IMR-90 (cell line): ENCODE measurements at regions not wholly inside any gene's neighbourhood (a gene's known extent, or its start where the extent isn't known, plus 50 kb on each side); places are given as distances from the start of the nearest gene placed in this dataset.

ENCODE experiments used
- ATAC-seq: fragments of 200-7000 bp; cut with Tn5 transposase; 2 replicates; pipeline ENCODE4 v1.9.1; 2020; ENCODE audit warnings: low read depth, mild to moderate bottlenecking, moderate library complexity
- BruUV-seq: library from RNA; stranded (reverse); fragments of 400-500 nt; replicated peaks from 2 replicates; lab custom pipeline; 2021; lab: Mats Ljungman, UMichigan
- CTCF ChIA-PET: fragments of 300-600 bp; formaldehyde crosslinking; extraction: SDS; loops from one replicate; lab custom pipeline; 2021; ENCODE audit warnings: antibody characterized with exemption; lab: Yijun Ruan, JAX
- POLR2A ChIA-PET: fragments of 300-600 bp; sonication (Branson Sonifier 250); formaldehyde crosslinking; loops from one replicate; lab custom pipeline; 2022; ENCODE audit warnings: antibody characterized with exemption; ENCODE audit not compliant: unreplicated experiment; lab: Charles Lee
- DNase-seq: peaks from one replicate; pipeline ENCODE4 v3.0.0; 2013
- H2AFZ ChIP-seq: replicated peaks from 2 replicates; pipeline ENCODE3; 2013; ENCODE audit warnings: low read length, mild to moderate bottlenecking; ENCODE audit not compliant: poor library complexity
- H2AK5ac ChIP-seq: 2 replicates; pipeline ENCODE4 v1.6.1; 2013; ENCODE audit warnings: low read depth, low read length, inconsistent platforms
- H2AK9ac ChIP-seq: replicated peaks from 2 replicates; pipeline ENCODE3; 2013; ENCODE audit warnings: mild to moderate bottlenecking, low read depth, low read length, moderate library complexity; ENCODE audit not compliant: poor library complexity
- H2BK120ac ChIP-seq: 2 replicates; pipeline ENCODE4 v1.6.1; 2013; ENCODE audit warnings: low read depth, low read length, inconsistent platforms
- H2BK15ac ChIP-seq: 3 replicates; pipeline ENCODE4 v1.6.1; 2013; ENCODE audit warnings: low read depth, low read length, inconsistent platforms
- H2BK20ac ChIP-seq: 2 replicates; pipeline ENCODE4 v1.6.1; 2013; ENCODE audit warnings: low read depth, mild to moderate bottlenecking, inconsistent platforms, low read length, moderate library complexity
- H2BK5ac ChIP-seq: 2 replicates; pipeline ENCODE4 v1.6.1; 2013; ENCODE audit warnings: mild to moderate bottlenecking, low read depth, low read length, inconsistent platforms; ENCODE audit not compliant: poor library complexity, severe bottlenecking
- H3K14ac ChIP-seq: replicated peaks from 2 replicates; pipeline ENCODE4 v1.6.1; 2013; ENCODE audit warnings: low read depth, low read length, inconsistent platforms
- H3K18ac ChIP-seq: 2 replicates; pipeline ENCODE4 v1.6.1; 2013; ENCODE audit warnings: low read depth, low read length, control low read depth
- H3K23ac ChIP-seq: 2 replicates; pipeline ENCODE4 v1.6.1; 2013; ENCODE audit warnings: low read depth, low read length, inconsistent platforms
- H3K27ac ChIP-seq: 2 replicates; pipeline ENCODE4 v1.5.1; 2013; ENCODE audit warnings: mild to moderate bottlenecking, control low read depth, low read length; ENCODE audit not compliant: insufficient read depth
- H3K27me3 ChIP-seq: 2 replicates; pipeline ENCODE4 v1.6.1; 2013; ENCODE audit warnings: low read length; ENCODE audit not compliant: control insufficient read depth, insufficient read depth
- H3K36me3 ChIP-seq: 2 replicates; pipeline ENCODE4 v1.6.1; 2013; ENCODE audit warnings: low read length, mixed read lengths; ENCODE audit not compliant: control insufficient read depth, insufficient read depth
- H3K4ac ChIP-seq: 2 replicates; pipeline ENCODE4 v1.6.1; 2013; ENCODE audit warnings: low read depth, low read length, inconsistent platforms
- H3K4me1 ChIP-seq: 2 replicates; pipeline ENCODE4 v1.6.1; 2013; ENCODE audit warnings: low read length, mixed read lengths; ENCODE audit not compliant: control insufficient read depth, insufficient read depth
- H3K4me2 ChIP-seq: 2 replicates; pipeline ENCODE4 v1.6.1; 2013; ENCODE audit warnings: low read depth, mild to moderate bottlenecking, control low read depth, low read length, moderate library complexity
- H3K4me3 ChIP-seq: 2 replicates; pipeline ENCODE4 v1.5.1; 2013; ENCODE audit warnings: low read depth, mild to moderate bottlenecking, control low read depth, low read length, moderate library complexity; ENCODE audit not compliant: insufficient read depth
- H3K56ac ChIP-seq: 2 replicates; pipeline ENCODE4 v1.6.1; 2013; ENCODE audit warnings: low read length, inconsistent platforms; ENCODE audit not compliant: insufficient read depth; ENCODE audit errors: extremely low read depth
- H3K79me1 ChIP-seq, 2 experiments: 2 replicates each; pipeline ENCODE4 v1.6.1; 2013; ENCODE audit warnings: low read length in 2 of 2, inconsistent platforms in 1 of 2, low read depth in 1 of 2
- H3K9ac ChIP-seq: 2 replicates; pipeline ENCODE4 v1.6.1; 2013; ENCODE audit warnings: low read depth, low read length, control low read depth
- H3K9me1 ChIP-seq: 2 replicates; pipeline ENCODE4 v1.6.1; 2013; ENCODE audit warnings: low read length, inconsistent platforms; ENCODE audit not compliant: insufficient read depth
- H3K9me3 ChIP-seq: 2 replicates; pipeline ENCODE4 v1.6.1; 2013; ENCODE audit warnings: low read length; ENCODE audit not compliant: control insufficient read depth, insufficient read depth
- H4K20me1 ChIP-seq: 2 replicates; pipeline ENCODE4 v1.6.1; 2013; ENCODE audit warnings: low read length, inconsistent platforms; ENCODE audit not compliant: insufficient read depth
- H4K5ac ChIP-seq: 2 replicates; pipeline ENCODE4 v1.6.1; 2013; ENCODE audit warnings: mild to moderate bottlenecking, low read depth, low read length, control low read depth
- H4K8ac ChIP-seq, 2 experiments: 2 replicates each; pipeline ENCODE4 v1.6.1; 2013; ENCODE audit warnings: low read depth in 2 of 2, low read length in 2 of 2, control low read depth in 1 of 2, inconsistent platforms in 1 of 2
- H4K91ac ChIP-seq: 2 replicates; pipeline ENCODE4 v1.6.1; 2013; ENCODE audit warnings: low read depth, low read length, inconsistent platforms; ENCODE audit not compliant: insufficient read depth
- BHLHE40 ChIP-seq: fragments of 150-350 bp; IDR thresholded peaks from 2 replicates; pipeline ENCODE4 v1.6.1; 2016; ENCODE audit warnings: mild to moderate bottlenecking, low read depth, low read length
- CEBPB ChIP-seq: IDR thresholded peaks from 2 replicates; pipeline ENCODE4 v1.6.1; 2012; ENCODE audit warnings: low read depth, low read length, improper control_type of control experiment
- CHD1 ChIP-seq: IDR thresholded peaks from 2 replicates; pipeline ENCODE4 v1.6.1; 2012; ENCODE audit warnings: low read depth, low read length, improper control_type of control experiment
- CTCF ChIP-seq: conservative IDR thresholded peaks from 2 replicates; pipeline ENCODE4 v1.5.1; 2012; ENCODE audit warnings: mild to moderate bottlenecking, low read depth, low read length, improper control_type of control experiment
- ELK1 ChIP-seq: fragments of 150-350 bp; IDR thresholded peaks from 2 replicates; pipeline ENCODE4 v1.6.1; 2016; ENCODE audit warnings: low read depth, mild to moderate bottlenecking, low read length, moderate library complexity, borderline replicate concordance
- MAFK ChIP-seq: IDR thresholded peaks from 2 replicates; pipeline ENCODE4 v1.6.1; 2012; ENCODE audit warnings: low read depth, low read length, improper control_type of control experiment
- NFE2L2 ChIP-seq: fragments of 150-350 bp; IDR thresholded peaks from 2 replicates; pipeline ENCODE4 v1.6.1; 2016; ENCODE audit warnings: low read depth, mild to moderate bottlenecking, low read length
- POLR2A ChIP-seq: IDR thresholded peaks from 2 replicates; pipeline ENCODE4 v1.6.1; 2012; ENCODE audit warnings: mild to moderate bottlenecking, low read depth, low read length
- RCOR1 ChIP-seq: IDR thresholded peaks from 2 replicates; pipeline ENCODE4 v1.6.1; 2012; ENCODE audit warnings: mild to moderate bottlenecking, low read length, improper control_type of control experiment; ENCODE audit not compliant: insufficient replicate concordance
- RFX5 ChIP-seq: IDR thresholded peaks from 2 replicates; pipeline ENCODE4 v1.8.0; 2012; ENCODE audit warnings: low read depth, mild to moderate bottlenecking, low read length, moderate library complexity
- SMC3 ChIP-seq: fragments of 150-350 bp; IDR thresholded peaks from 2 replicates; pipeline ENCODE4 v1.6.1; 2016; ENCODE audit warnings: low read depth, mild to moderate bottlenecking, antibody characterized with exemption, low read length, moderate library complexity
- USF2 ChIP-seq: fragments of 150-350 bp; IDR thresholded peaks from 2 replicates; pipeline ENCODE4 v1.6.1; 2017; ENCODE audit warnings: mild to moderate bottlenecking, antibody characterized with exemption, low read length, low read depth
- WGBS, 2 experiments: methylation state at CpG; one replicate each; pipeline versions ENCODE4 v1.1.5 to v1.1.7; 2013; ENCODE audit warnings: missing lambda C conversion rate in 2 of 2; ENCODE audit not compliant: insufficient read length in 1 of 2; ENCODE audit errors: extremely low coverage in 2 of 2; 5-methylcytosine and 5-hydroxymethylcytosine counted together
- dilution Hi-C: fragments of 300-500 bp; cut with HindIII; formaldehyde crosslinking; loops from one replicate; pipeline ENCODE4 v1.14.3; 2018; ENCODE audit warnings: low sequenced_read_pairs; ENCODE audit not compliant: unreplicated experiment
- in situ Hi-C: fragments of 300-500 bp; cut with MboI; formaldehyde crosslinking; loops from 3 replicates; pipeline ENCODE4 v1.14.3; 2019; ENCODE audit warnings: low sequenced_read_pairs, inconsistent platforms, mixed read lengths
- intact Hi-C: fragments of 100-400 bp; cut with micrococcal nuclease; formaldehyde crosslinking; loops from 2 replicates; pipeline ENCODE4 v1.10.0; 2022

GRCh38 chr9:13932528-13933267 is 381.2 kb downstream of the NFIB start:
- WGBS, 2 experiments: 88% methylated on average over 1 of the region's 9 CpGs; no CpG with 5 or more reads in 1 of the 2 experiments
- dilution Hi-C loops: no loop called here
- Histone ChIP-seq H2AK5ac (no peak overlapping the region), H2AK9ac (no peak overlapping the region), H2BK5ac (no peak overlapping the region), H4K20me1 (no peaks in the 10 kb centered on the region), H3K23ac (no peak overlapping the region), H2AFZ (no peak overlapping the region), H3K9me3 (no peaks in the 10 kb centered on the region), H3K4me3 (no peak overlapping the region), H3K18ac (no peak overlapping the region), H4K91ac (no peak overlapping the region), H3K9ac (no peak overlapping the region), H3K14ac (no peak overlapping the region), H2BK20ac (no peak overlapping the region), H2BK15ac (no peak overlapping the region), H3K36me3 (no peaks in the 10 kb centered on the region), H3K27me3 (no peaks in the 10 kb centered on the region; the same call in 1 of the 2 replicates), H3K4ac (no peak overlapping the region), H3K9me1 (no peaks in the 10 kb centered on the region), H2BK120ac (no peak overlapping the region), H3K4me2 (no peak overlapping the region), H3K79me1 (no peaks in the 10 kb centered on the region), H3K4me1 (no peaks in the 10 kb centered on the region), H4K5ac (no peak overlapping the region), H3K56ac (no peak overlapping the region), H4K8ac (no peak overlapping the region), H3K27ac (no peak overlapping the region)
- POLR2A ChIA-PET: no interaction called here
- BruUV-seq: no TSS peak
- in situ Hi-C loops: no loop called here
- TF ChIP-seq USF2 (no peak), SMC3 (no peak), NFE2L2 (no peak), POLR2A (no peak), CTCF (no peak), MAFK (no peak), RFX5 (no peak), CHD1 (no peak), ELK1 (no peak), RCOR1 (no peak), CEBPB (no peak), BHLHE40 (no peak)
- intact Hi-C loops: loop anchor here (10.0 kb wide), 1 partner anchor 382 kb away; the partner anchor contains the start of gene NFIB
- DNase-seq: no peak
- CTCF ChIA-PET: no interaction called here
- ATAC-seq: no peak
